ENCODE measurements at regions not wholly inside any gene's neighbourhood (a gene's known extent, or its start where the extent isn't known, plus 50 kb on each side); places are given as distances from the start of the nearest gene placed in this dataset.

GRCh38 chr18:25658476-25658875, 306.5 kb upstream of the ZNF521 start:
- FAIRE-seq: no peak
- no peaks in the 10 kb centered on the region for H3K4me1 ChIP-seq (ENCODE audit: control insufficient read depth, extremely low read depth, insufficient read depth, low read length)
- no peak for TF ChIP-seq CTCF (optimal IDR thresholded peaks at IDR 0.05 in 1 of 3, IDR thresholded peaks at IDR 0.05 in 1 of 3, conservative IDR thresholded peaks at IDR 0.05 in 1 of 3; ENCODE audit: extremely low read depth in 1 of 3, insufficient read depth in 2 of 3, low read length in 3 of 3)
- no peak for TF ChIP-seq EZH2 (IDR thresholded peaks at IDR 0.05; ENCODE audit: low read length)
- H3K79me2 ChIP-seq (ENCODE audit: control insufficient read depth, insufficient read depth, low read length): no peaks in the 10 kb centered on the region
- H3K27me3 ChIP-seq (ENCODE audit: control insufficient read depth, extremely low read depth, insufficient read depth, low read length): no peaks in the 10 kb centered on the region
- H3K9me1 ChIP-seq (ENCODE audit: control insufficient read depth, extremely low read depth, insufficient read depth, low read length): no peaks in the 10 kb centered on the region
- dilution Hi-C loops (cut with MboI; ENCODE audit: extremely low pct_ligation_motif_present, low sequenced_read_pairs): no loop called here
- no peak overlapping the region for H2AFZ ChIP-seq (ENCODE audit: control insufficient read depth, low read length)
- no peak overlapping the region for H3K27ac ChIP-seq (ENCODE audit: control insufficient read depth, insufficient read depth, low read length)
- no peaks in the 10 kb centered on the region for H4K20me1 ChIP-seq (ENCODE audit: control insufficient read depth, extremely low read depth, insufficient read depth, low read length)
- H3K4me3 ChIP-seq (ENCODE audit: control insufficient read depth in 2 of 3, extremely low read depth in 1 of 3, insufficient read depth in 2 of 3, low read depth in 1 of 3, low read length in 3 of 3): no peak overlapping the region
- no peaks in the 10 kb centered on the region for H3K9me3 ChIP-seq (ENCODE audit: control insufficient read depth, low read depth, low read length)
- H3K9ac ChIP-seq (ENCODE audit: control insufficient read depth, extremely low read depth, insufficient read depth, low read length): no peak overlapping the region
- no peaks in the 10 kb centered on the region for H3K36me3 ChIP-seq (ENCODE audit: control insufficient read depth in 2 of 2, extremely low read depth in 1 of 2, insufficient read depth in 2 of 2, low read length in 2 of 2)
- DNase-seq (ENCODE audit: low read depth, low spot score): no peak
- H3K4me2 ChIP-seq (ENCODE audit: control insufficient read depth, extremely low read depth, insufficient read depth, low read depth, low read length): no peak overlapping the region

GRCh38 chr18:25651553-25651952, 299.6 kb upstream of the ZNF521 start:
- FAIRE-seq: no peak

More at GRCh38 chr18:25651553-25651952, 299.6 kb upstream of the ZNF521 start:
- no peak overlapping the region for H2AFZ ChIP-seq (ENCODE audit: control insufficient read depth, low read length)
- H3K4me1 ChIP-seq (ENCODE audit: control insufficient read depth, extremely low read depth, insufficient read depth, low read length): peaks cover 4% of the 10 kb centered on the region
- H3K27ac ChIP-seq (ENCODE audit: control insufficient read depth, insufficient read depth, low read length): no peak overlapping the region
- no peaks in the 10 kb centered on the region for H3K9me3 ChIP-seq (ENCODE audit: control insufficient read depth, low read depth, low read length)
- H4K20me1 ChIP-seq (ENCODE audit: control insufficient read depth, extremely low read depth, insufficient read depth, low read length): no peaks in the 10 kb centered on the region
- no peaks in the 10 kb centered on the region for H3K36me3 ChIP-seq (ENCODE audit: control insufficient read depth in 2 of 2, extremely low read depth in 1 of 2, insufficient read depth in 2 of 2, low read length in 2 of 2)
- H3K79me2 ChIP-seq (ENCODE audit: control insufficient read depth, insufficient read depth, low read length): no peaks in the 10 kb centered on the region
- no peaks in the 10 kb centered on the region for H3K9me1 ChIP-seq (ENCODE audit: control insufficient read depth, extremely low read depth, insufficient read depth, low read length)
- H3K9ac ChIP-seq (ENCODE audit: control insufficient read depth, extremely low read depth, insufficient read depth, low read length): no peak overlapping the region
- H3K27me3 ChIP-seq (ENCODE audit: control insufficient read depth, extremely low read depth, insufficient read depth, low read length): no peaks in the 10 kb centered on the region
- no peak for DNase-seq (ENCODE audit: low read depth, low spot score)
- TF ChIP-seq EZH2 (IDR thresholded peaks at IDR 0.05; ENCODE audit: low read length) (no peak), CTCF (optimal IDR thresholded peaks at IDR 0.05 in 1 of 3, IDR thresholded peaks at IDR 0.05 in 1 of 3, conservative IDR thresholded peaks at IDR 0.05 in 1 of 3; ENCODE audit: extremely low read depth in 1 of 3, insufficient read depth in 2 of 3, low read length in 3 of 3) (no peak)
- no peak overlapping the region for H3K4me3 ChIP-seq (ENCODE audit: control insufficient read depth in 2 of 3, extremely low read depth in 1 of 3, insufficient read depth in 2 of 3, low read depth in 1 of 3, low read length in 3 of 3)
- dilution Hi-C loops (cut with MboI; ENCODE audit: extremely low pct_ligation_motif_present, low sequenced_read_pairs): no loop called here
- H3K4me2 ChIP-seq (ENCODE audit: control insufficient read depth, extremely low read depth, insufficient read depth, low read depth, low read length): no peak overlapping the region

Data from keratinocyte (primary cell).